ENCODE measurements at regions not wholly inside any gene's neighbourhood (a gene's known extent, or its start where the extent isn't known, plus 50 kb on each side); places are given as distances from the start of the nearest gene placed in this dataset.

GRCh38 chr3:182533394-182533793, 259.9 kb upstream of the ATP11B start:
- DNase-seq (ENCODE audit: low read depth in 3 of 3, low spot score in 1 of 3), result no peak

GRCh38 chr3:182544542-182544941, 248.8 kb upstream of the ATP11B start:
- no peak for DNase-seq (ENCODE audit: low read depth in 3 of 3, low spot score in 1 of 3)

- no peak for DNase-seq (ENCODE audit: low read depth in 3 of 3, low spot score in 1 of 3)
These were observed 231.0 kb upstream of the ATP11B start for GRCh38 chr3:182562274-182562673.

- no peak for DNase-seq (ENCODE audit: low read depth in 3 of 3, low spot score in 1 of 3)
These were observed 227.1 kb upstream of the ATP11B start for GRCh38 chr3:182565916-182566796.

- DNase-seq (ENCODE audit: low read depth in 3 of 3, low spot score in 1 of 3), result no peak
These were observed 225.6 kb upstream of the ATP11B start for GRCh38 chr3:182567700-182568099.

GRCh38 chr3:182568261-182568660, 225.0 kb upstream of the ATP11B start:
- no peak for DNase-seq (ENCODE audit: low read depth in 3 of 3, low spot score in 1 of 3)

- DNase-seq (ENCODE audit: low read depth in 3 of 3, low spot score in 1 of 3), result no peak
These were observed 224.4 kb upstream of the ATP11B start for GRCh38 chr3:182568876-182569275.

GRCh38 chr3:182570946-182571594, 222.2 kb upstream of the ATP11B start:
- DNase-seq (ENCODE audit: low read depth in 3 of 3, low spot score in 1 of 3), result no peak

- no peak for DNase-seq (ENCODE audit: low read depth in 3 of 3, low spot score in 1 of 3)
These were observed 217.4 kb upstream of the ATP11B start for GRCh38 chr3:182575941-182576340.

- no peak for DNase-seq (ENCODE audit: low read depth in 3 of 3, low spot score in 1 of 3)
These were observed 209.8 kb upstream of the ATP11B start for GRCh38 chr3:182583545-182583944.

GRCh38 chr3:182585532-182586150, 207.7 kb upstream of the ATP11B start:
- no peak for DNase-seq (ENCODE audit: low read depth in 3 of 3, low spot score in 1 of 3)

- DNase-seq (ENCODE audit: low read depth in 3 of 3, low spot score in 1 of 3), result no peak
These were observed 200.6 kb upstream of the ATP11B start for GRCh38 chr3:182592747-182593146.

- DNase-seq (ENCODE audit: low read depth in 3 of 3, low spot score in 1 of 3), result no peak
These were observed 196.5 kb upstream of the ATP11B start for GRCh38 chr3:182596676-182597410.

GRCh38 chr3:182597621-182598041, 195.7 kb upstream of the ATP11B start:
- no peak for DNase-seq (ENCODE audit: low read depth in 3 of 3, low spot score in 1 of 3)

- DNase-seq (ENCODE audit: low read depth in 3 of 3, low spot score in 1 of 3), result no peak
These were observed 191.7 kb upstream of the ATP11B start for GRCh38 chr3:182601597-182601996.

- DNase-seq (ENCODE audit: low read depth in 3 of 3, low spot score in 1 of 3), result no peak
These were observed 189.8 kb upstream of the ATP11B start for GRCh38 chr3:182603501-182603900.

- no peak for DNase-seq (ENCODE audit: low read depth in 3 of 3, low spot score in 1 of 3)
These were observed 187.3 kb upstream of the ATP11B start for GRCh38 chr3:182605882-182606611.

GRCh38 chr3:182606905-182607504, 186.3 kb upstream of the ATP11B start:
- no peak for DNase-seq (ENCODE audit: low read depth in 3 of 3, low spot score in 1 of 3)

GRCh38 chr3:182608832-182609231, 184.5 kb upstream of the ATP11B start:
- no peak for DNase-seq (ENCODE audit: low read depth in 3 of 3, low spot score in 1 of 3)

- no peak for DNase-seq (ENCODE audit: low read depth in 3 of 3, low spot score in 1 of 3)
These were observed 183.6 kb upstream of the ATP11B start for GRCh38 chr3:182609575-182610156.
